ENCODE measurements at regions not wholly inside any gene's neighbourhood (a gene's known extent, or its start where the extent isn't known, plus 50 kb on each side); places are given as distances from the start of the nearest gene placed in this dataset.

GRCh38 chr4:89416960-89417359, 109.4 kb upstream of the GPRIN3 start:
- DNase-seq = no peak

GRCh38 chr4:89413518-89413917, 105.9 kb upstream of the GPRIN3 start:
- no peak for DNase-seq

DNA sequence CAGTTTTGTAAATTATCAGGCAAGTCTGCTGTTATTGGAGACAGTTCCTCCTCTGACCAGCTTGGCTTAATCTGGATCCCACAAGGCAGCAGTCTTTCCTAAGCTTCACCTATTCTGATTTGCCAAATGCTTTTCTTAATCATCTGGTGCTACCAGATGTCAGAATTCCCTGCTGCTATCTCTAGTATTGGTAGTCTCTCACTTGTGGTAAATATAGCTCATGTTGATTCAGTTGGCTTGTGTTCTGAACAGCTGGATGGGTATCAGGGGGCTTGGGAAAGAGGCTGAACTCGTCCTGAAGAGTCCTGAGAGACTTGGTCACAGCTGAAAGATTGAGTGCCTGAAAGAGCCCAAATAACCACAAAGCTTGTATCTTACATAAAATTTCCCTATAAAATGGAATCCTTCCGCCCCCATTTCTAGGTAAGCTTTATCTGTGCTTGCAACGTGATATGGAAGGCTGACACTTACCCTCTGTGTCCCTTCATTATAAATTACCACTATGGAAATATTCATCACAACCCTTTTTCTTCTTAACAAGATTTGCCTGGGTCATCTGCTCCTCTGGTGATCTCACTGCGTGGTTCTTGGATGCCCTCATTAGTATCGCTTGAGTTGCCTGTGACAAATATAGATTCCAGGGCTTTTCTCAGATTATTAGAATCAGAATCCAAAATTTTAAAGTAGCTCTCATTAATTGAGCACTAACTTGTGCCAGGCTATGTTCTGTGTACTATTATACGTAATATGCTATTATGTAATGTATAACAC, 104.1 kb upstream of the GPRIN3 start:
- no peak for DNase-seq

- no peak for DNase-seq
Observed at GRCh38 chr4:89410687-89411086, 103.1 kb upstream of the GPRIN3 start.

GRCh38 chr4:89404530-89404929, 96.9 kb upstream of the GPRIN3 start:
- no peak for DNase-seq

GRCh38 chr4:89403826-89404225, 96.2 kb upstream of the GPRIN3 start:
- DNase-seq = no peak

- no peak for DNase-seq
Observed at GRCh38 chr4:89400287-89401035, 92.9 kb upstream of the GPRIN3 start.

DNA sequence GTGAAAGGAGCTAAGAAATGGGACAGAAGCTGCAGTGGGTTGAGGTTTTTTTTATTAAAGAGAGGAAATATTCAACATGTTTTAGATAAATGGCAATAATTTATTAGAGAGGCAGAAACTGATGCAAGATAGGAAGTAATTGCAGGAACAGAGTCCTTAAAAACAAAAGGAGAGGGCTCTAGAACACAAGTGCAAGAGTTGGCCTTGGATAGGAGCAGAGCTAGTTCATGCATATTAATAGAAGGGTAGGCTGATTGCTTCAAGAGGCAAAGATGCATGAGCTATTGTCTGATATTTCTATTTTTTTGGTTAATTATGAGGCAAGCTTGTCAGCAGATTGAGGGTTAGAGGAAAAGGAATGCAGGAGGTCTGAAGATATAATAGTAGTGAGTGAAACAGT, 91.0 kb upstream of the GPRIN3 start:
- DNase-seq = no peak

- DNase-seq = no peak
Observed at GRCh38 chr4:89398146-89398545, 90.5 kb upstream of the GPRIN3 start.

- no peak for DNase-seq
Observed at GRCh38 chr4:89397441-89397840, 89.8 kb upstream of the GPRIN3 start.

- DNase-seq = no peak
Observed at GRCh38 chr4:89382439-89382838, 74.8 kb upstream of the GPRIN3 start.

GRCh38 chr4:89380980-89381379, 73.4 kb upstream of the GPRIN3 start:
- no peak for DNase-seq

DNA sequence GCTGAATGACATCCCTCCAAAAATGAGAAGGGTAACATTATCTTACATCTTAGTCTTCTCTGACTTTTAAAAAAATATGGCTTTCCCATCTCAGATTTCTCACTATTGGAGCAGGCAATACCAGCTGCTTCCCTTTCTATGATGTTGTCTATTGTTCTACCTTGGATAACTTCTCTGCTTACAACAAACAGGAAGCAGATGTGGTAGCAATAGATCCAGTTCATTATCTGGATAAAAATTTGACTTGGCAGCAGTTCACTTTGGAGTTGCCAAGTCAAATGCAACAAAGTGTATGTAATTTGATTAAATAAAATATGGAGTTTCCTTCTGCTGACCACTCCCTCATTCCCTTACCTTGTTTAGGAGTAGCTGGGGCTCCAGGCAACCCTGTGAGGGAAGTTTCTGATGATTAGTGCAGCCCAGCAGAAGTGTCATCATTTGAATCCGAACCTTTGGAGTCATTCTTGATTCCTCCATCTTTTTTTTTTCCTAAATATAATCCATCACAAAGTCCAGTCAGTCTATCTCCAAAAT, 72.0 kb upstream of the GPRIN3 start:
- DNase-seq = no peak

DNA sequence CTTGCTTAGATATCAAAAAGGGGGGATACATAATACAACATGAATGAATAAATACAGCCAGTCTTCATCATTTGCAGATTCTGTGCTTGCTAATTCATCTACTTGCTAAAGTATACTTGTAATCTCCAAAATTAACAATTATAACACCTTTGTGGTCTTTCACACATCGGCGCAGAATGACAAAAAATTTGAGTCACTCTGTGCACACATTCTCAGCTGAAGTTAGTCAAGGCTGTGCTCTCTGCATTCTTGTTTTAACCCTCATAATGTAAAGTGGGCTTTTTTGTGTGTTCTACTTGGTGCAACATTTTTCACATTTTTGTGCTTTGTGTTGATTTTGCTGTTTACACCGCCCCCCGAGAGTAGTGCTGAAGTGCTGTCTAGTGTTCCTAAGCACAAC, 65.8 kb upstream of the GPRIN3 start:
- DNase-seq = no peak

GRCh38 chr4:89371614-89372013, 64.0 kb upstream of the GPRIN3 start:
- no peak for DNase-seq

DNA sequence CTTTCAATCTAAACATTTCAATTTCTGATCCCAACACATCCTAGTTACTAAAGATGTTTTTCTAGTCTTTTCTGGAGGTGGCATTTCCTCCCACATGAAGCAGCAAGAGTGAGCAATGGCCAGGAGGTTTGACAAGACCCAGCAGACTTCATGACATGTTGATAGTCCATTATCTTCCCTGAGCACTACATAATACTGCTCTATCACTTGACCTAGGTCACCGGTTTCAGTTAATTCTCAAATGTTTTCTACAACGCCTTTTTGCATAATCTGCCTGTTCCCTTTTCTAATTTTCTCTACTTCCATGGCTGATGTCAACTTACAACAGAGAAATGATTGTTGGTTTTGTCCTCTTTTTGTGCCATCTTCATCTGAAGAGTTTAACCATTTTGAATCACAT, 62.0 kb upstream of the GPRIN3 start:
- DNase-seq = no peak

DNA sequence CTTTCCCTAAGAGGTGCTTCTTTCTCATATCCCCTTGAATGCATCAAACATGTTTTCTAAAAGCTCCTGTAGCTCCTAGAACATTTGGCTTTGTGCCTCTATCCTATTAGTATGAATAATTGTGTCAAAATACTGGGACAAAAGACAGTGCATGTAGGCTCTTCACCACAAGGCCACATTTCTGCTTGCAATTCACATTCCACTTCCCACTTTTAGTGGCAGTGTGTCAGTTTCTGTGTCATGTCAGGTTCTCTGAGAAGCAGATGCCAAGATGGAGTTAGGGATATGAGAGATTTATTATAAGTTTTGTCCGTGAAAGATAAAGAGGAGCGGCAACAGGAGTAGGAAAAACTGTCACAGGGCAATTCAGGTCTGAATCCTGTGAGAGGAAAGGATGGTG, 61.3 kb upstream of the GPRIN3 start:
- no peak for DNase-seq

GRCh38 chr4:89365776-89366175, 58.2 kb upstream of the GPRIN3 start:
- no peak for DNase-seq

DNA sequence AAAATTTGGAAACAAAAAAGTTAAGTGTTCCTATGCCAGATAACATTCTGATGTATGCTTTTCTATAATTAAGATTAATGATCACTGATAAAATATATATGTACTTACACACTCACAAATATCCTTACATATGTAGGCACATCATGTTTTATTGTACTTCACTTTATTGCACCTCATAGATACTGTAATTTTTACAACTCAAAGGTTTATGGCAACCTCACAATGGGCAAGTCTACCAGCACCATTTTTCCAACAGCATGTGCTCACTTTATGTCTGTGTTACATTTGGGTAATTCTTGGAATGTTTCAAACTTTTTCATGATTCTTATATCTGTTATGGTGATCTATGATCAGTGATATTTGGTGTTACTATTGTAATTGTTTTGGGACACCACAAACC, 57.8 kb upstream of the GPRIN3 start:
- no peak for DNase-seq

- no peak for DNase-seq
Observed at GRCh38 chr4:89364541-89364940, 56.9 kb upstream of the GPRIN3 start.

DNA sequence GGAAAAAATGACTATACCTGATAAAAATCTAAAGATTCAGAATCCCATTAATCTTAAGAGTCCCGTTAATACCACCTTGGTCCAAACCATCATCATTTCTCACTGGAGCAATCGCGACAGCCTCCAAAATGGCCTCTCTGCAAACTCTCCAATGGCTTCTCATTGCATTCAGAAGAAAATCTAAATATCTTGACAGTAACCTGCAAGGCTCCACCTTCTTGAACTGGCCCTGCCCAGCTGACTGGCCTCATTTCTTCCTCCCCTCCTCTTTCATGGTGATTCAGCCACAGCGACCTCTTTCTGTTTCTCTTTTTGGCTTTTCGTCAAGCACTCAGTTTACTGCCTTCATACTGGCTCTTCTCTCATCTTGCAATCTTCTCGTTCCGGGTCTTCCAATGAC, 56.2 kb upstream of the GPRIN3 start:
- DNase-seq = no peak

DNA sequence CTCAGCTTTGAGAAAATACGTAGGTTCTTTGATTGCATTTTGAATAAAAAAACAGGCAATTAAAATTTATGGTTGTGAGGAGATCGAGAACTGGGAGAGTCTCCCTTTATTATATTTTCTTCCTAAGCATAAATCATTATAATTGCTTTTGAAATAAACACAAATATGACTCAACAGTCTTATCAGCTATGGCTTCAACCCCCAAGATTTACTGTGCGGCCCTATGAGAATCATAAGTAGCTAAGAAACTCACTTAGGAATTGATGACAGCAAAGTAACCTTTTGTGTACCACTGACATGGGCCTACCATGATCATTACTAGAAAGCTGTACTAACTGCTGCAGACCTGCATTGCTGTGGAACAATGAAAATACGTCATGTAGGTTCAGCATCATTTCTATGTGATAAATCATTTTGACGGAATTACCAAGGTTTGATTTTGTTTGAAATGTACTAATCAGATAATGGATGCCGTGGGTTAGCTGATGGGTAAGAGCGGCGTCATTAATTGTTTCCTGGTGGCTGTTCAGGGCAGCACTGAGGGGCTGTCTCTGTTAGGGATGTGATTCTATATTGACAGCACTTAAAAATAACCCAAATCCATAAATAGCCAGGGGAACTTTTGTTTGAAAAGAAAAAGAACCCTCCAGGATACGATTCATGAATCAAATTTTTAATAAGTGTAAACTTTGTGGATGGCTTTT, 51.5 kb upstream of the GPRIN3 start:
- DNase-seq = no peak

DNA sequence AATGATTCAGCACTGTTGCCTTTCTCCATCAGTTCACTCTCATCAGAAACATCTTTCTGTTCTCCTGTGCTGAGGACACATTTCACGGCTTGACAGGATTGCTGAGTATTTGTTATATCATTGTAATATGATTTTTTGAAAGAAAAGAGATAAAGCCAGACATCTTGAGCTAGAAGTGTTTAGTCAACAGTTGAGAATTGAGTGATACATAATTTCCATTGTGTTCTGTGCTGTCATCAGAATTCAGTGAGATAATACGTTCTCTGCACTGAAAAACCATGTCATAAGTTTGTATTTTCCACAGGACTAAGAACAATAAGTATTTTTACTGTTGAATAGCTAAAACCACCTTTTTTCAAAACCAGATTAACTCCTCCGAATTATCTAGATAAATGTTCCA, 50.2 kb upstream of the GPRIN3 start:
- no peak for DNase-seq
